ENCODE measurements at regions not wholly inside any gene's neighbourhood (a gene's known extent, or its start where the extent isn't known, plus 50 kb on each side); places are given as distances from the start of the nearest gene placed in this dataset.
"Not testable (repeated sequence)": the region's sequence is repeated elsewhere in the genome, so short reads cannot be mapped to it uniquely, and the experiment has no call there.

DNA sequence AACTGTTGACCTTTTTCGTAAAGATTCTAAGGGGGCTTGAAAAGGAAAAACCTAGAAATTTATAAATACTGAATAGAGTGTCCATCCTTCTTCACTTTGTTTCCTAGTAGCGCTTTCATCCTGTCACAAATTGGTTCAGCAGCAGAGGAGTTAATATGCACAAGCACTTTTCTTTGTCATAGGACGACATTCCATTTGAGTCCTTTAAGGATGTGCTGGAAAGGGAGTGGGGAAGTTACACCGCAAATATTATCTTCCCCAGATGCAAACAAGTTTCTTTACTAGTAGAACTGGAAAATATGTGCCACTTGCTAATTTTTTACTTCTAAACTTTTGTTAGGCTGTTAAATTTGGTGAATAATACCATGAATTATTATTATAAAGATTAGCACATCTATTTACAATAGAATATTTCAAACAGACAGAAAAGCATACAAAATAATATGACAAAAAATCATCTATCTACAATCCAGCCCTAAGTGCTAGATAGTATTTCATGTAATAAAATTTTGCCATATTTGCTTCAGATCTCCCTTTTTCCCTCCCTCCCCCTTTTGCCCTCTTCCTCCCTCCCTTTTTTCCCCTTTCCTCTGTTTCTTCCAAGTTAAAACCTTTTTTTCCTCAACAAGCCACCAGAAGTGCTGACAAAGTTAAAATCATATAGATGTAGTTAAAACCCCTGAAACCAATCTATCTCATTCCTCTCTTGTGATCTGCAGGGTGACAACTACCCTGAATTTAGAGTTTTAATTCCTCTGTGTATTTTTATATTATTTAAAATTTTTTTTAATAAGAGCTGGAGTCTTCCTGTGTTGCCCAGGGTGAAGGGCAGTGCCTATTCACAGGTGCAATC, 50.5 kb upstream of the MAP4K3 start:
- no peak for DNase-seq

- no peak for DNase-seq
Observed at GRCh38 chr2:39488450-39488849, 51.4 kb upstream of the MAP4K3 start.

- no peak for DNase-seq
Observed at GRCh38 chr2:39490586-39490985, 53.5 kb upstream of the MAP4K3 start.

- DNase-seq = no peak
Observed at GRCh38 chr2:39491653-39492052, 54.6 kb upstream of the MAP4K3 start.

DNA sequence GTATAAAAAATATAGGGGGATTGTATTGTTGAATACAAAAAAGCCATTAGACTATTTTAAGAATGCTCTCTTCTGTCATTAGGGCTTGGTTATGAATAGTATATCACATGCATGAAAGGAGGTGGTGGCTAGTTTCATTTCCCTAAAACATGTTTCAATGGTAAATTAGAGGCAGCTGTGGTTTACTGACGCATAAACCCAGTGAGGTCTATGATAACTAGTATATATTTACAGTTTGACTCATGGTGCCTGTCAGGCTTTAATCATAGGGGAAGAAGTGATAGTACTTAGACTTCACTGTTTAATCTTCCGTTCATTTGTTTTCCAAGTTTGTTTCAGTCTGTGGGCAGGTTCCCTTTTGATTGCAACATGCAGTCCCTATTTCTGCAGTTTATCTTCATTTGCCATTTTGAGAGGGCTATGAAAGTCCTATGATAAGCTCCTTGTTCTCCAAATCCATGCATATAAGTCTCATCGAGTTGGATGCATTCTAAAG, 55.1 kb upstream of the MAP4K3 start:
- DNase-seq = no peak

DNA sequence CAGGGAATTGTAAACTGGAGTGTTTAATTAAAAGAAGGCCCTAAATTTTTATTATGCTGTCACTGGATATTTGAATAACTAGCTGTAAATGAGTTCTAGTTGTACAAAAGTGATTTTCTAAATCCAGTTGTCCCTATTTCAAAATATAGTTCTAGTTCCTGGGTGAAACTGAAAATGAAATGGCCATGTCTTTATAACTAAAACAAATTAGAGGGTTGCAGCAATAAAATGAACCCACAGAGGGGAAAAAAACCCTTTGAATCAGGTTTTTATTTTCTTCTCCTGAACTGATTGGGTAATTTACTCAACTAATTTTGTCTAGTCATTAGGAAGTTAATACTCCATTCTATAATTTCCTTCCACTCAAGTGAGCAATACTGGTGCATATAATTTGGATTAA, 55.6 kb upstream of the MAP4K3 start:
- no peak for DNase-seq

- DNase-seq = no peak
Observed at GRCh38 chr2:39494784-39495251, 57.7 kb upstream of the MAP4K3 start.

GRCh38 chr2:39497082-39497801, 60.2 kb upstream of the MAP4K3 start:
- DNase-seq = no peak

GRCh38 chr2:39498176-39498575, 61.1 kb upstream of the MAP4K3 start:
- DNase-seq = not testable (repeated sequence)

DNA sequence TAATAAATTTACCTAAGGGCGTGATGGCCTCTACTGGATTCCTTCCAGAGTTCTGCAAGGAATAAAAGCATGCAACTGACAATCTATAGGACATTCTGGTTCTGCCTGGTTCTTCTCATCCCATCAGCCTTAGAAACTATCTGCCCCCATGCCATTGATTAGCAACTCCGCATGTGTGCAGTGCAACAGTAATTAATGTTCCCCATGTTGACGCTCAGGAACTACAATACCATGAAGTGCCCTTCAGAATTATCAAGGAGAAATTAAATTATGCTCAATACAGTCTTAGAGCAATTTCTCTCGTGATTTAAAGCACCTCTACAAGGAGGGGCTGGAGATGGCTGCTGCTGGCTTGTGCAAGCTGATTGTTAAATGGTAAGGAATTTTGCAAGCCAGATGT, 61.7 kb upstream of the MAP4K3 start:
- no peak for DNase-seq

DNA sequence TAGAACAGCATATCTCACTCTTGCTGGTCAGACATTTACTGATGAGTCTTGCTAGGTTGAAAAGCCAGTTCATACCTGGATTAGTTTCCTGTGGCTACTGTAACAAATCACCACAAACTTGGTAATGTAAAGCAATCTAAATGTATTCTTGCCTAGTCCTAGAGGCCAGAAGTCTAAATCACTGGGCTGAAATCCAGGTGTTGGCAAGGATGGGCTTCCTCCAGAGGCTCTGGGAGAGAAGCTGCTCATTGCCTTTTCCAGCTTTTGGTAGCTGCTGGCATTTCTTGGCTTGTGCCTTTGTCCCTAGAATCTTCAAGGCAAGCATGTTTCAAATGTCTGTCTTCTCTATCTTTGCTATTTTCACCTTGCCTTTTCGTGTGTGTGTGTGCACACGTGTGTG, 62.3 kb upstream of the MAP4K3 start:
- DNase-seq = no peak

GRCh38 chr2:39501412-39501811, 64.3 kb upstream of the MAP4K3 start:
- DNase-seq = no peak

- DNase-seq = no peak
Observed at GRCh38 chr2:39503277-39503676, 66.2 kb upstream of the MAP4K3 start.

- DNase-seq = no peak
Observed at GRCh38 chr2:39504790-39505335, 67.8 kb upstream of the MAP4K3 start.

- no peak for DNase-seq
Observed at GRCh38 chr2:39506215-39506614, 69.1 kb upstream of the MAP4K3 start.

DNA sequence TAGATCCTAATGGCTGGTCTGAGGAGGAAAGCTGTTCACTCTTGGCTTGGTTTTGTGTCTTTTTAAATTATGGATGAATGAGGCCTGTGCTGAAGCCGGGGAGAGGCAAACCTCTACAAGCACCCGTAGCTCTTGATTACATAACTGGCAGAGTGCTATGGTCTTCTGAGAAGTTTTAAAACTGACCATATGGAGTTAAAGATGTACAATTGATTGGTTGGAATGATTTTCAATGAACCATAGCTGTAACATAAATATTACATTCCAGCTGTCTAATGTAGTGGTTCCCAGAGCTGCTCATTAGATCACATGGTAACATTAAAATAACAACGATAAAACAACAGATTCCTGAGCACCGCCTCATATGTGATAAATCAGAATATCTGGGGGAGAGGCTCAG, 71.1 kb upstream of the MAP4K3 start:
- DNase-seq = no peak

DNA sequence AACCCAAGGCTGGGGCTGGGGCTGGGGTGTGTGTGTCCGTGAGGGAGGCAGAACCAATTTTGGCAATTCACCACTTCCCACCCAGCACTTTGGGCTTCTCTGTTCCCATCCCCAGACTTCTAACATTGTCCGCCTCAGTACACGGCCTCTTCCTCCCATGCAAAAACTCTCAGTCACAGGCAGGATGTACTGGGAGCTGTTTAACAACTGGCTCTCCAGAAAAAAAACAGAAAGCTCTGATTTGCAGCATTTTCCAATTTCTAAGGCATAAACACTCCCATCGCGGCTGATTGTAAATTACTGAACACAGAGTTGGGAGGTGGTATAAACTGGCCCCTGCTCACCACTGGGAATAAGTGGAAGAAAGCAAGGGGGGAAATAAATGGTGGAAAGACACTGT, 73.1 kb upstream of the MAP4K3 start:
- DNase-seq = no peak

DNA sequence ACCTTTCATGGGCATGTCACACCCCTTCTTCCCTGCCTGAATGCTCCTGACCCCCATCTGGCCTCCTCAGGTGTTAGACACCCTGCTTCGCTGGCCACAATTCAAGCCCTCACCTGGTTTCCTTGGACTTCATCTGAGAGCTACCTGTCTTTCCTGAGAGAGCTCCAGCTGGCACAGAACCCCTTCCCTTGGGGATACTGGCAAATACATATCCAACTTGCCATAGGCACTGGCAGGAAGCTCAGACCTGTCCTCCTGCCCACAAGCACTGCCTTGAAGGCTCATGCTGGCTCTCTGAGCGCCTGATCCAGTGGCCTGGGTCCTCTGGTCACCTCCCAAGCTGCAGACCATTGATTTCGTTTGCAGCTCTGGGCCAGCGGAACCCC, 74.1 kb upstream of the MAP4K3 start:
- no peak for DNase-seq

GRCh38 chr2:39511605-39512433, 74.7 kb upstream of the MAP4K3 start:
- DNase-seq = no peak

GRCh38 chr2:39512434-39512935, 75.4 kb upstream of the MAP4K3 start:
- no peak for DNase-seq

GRCh38 chr2:39512941-39513340, 75.9 kb upstream of the MAP4K3 start:
- DNase-seq = no peak

DNA sequence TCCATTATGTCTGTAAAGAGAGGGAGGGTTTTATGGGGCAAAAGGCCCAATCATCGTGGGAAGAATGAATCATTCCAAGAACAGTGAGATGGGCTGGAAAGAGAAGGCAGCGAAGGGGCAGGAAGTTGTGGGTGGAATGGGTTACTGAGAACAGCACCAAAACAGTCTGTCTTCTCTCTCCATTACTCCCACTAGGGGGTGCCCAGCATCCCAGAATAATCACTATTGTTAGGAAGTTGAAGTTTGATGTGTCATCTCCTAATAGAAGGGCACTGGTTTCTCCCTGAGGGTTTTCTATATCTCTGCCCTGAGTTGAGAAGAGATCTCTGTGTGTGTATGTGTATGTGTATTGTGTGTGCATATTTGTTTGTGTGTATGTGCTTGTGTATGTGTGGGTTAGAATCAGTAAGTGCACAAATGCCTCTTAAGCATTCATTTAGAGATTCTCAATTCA, 76.6 kb upstream of the MAP4K3 start:
- DNase-seq = peak; percentile 76

GRCh38 chr2:39514825-39515224, 77.7 kb upstream of the MAP4K3 start:
- DNase-seq = no peak

Measured in activated naive CD4-positive, alpha-beta T cell treated with anti-CD3 and anti-CD28 coated beads, Interleukin-2, amount 50 U/mL, for 16 hours (primary cell).